ENCODE measurements at regions not wholly inside any gene's neighbourhood (a gene's known extent, or its start where the extent isn't known, plus 50 kb on each side); places are given as distances from the start of the nearest gene placed in this dataset.

- no peak for DNase-seq (ENCODE audit: low spot score)
These were observed 445.4 kb downstream of the ZIC1 start for GRCh38 chr3:147854542-147854941.

GRCh38 chr3:147864754-147865354, 455.7 kb downstream of the ZIC1 start:
- DNase-seq (ENCODE audit: low spot score), result no peak

- DNase-seq (ENCODE audit: low spot score), result no peak
These were observed 457.4 kb downstream of the ZIC1 start for GRCh38 chr3:147866561-147866960.

GRCh38 chr3:147872568-147872967, 463.4 kb downstream of the ZIC1 start:
- DNase-seq (ENCODE audit: low spot score), result no peak

- no peak for DNase-seq (ENCODE audit: low spot score)
These were observed 466.3 kb downstream of the ZIC1 start for GRCh38 chr3:147875498-147875897.

GRCh38 chr3:147881933-147882332, 472.8 kb downstream of the ZIC1 start:
- no peak for DNase-seq (ENCODE audit: low spot score)

- DNase-seq (ENCODE audit: low spot score), result no peak
These were observed 477.7 kb downstream of the ZIC1 start for GRCh38 chr3:147886879-147887278.

- no peak for DNase-seq (ENCODE audit: low spot score)
These were observed 478.6 kb downstream of the ZIC1 start for GRCh38 chr3:147887797-147888196.

- DNase-seq (ENCODE audit: low spot score), result no peak
These were observed 480.9 kb downstream of the ZIC1 start for GRCh38 chr3:147890114-147890513.

- no peak for DNase-seq (ENCODE audit: low spot score)
These were observed 486.3 kb downstream of the ZIC1 start for GRCh38 chr3:147895509-147895908.

- DNase-seq (ENCODE audit: low spot score), result no peak
These were observed 491.7 kb downstream of the ZIC1 start for GRCh38 chr3:147900851-147901250.

GRCh38 chr3:147903026-147903425, 493.9 kb downstream of the ZIC1 start:
- no peak for DNase-seq (ENCODE audit: low spot score)

GRCh38 chr3:147904421-147904820, 495.3 kb downstream of the ZIC1 start:
- no peak for DNase-seq (ENCODE audit: low spot score)

GRCh38 chr3:147906285-147906684, 497.1 kb downstream of the ZIC1 start:
- peak; percentile 3 for DNase-seq (ENCODE audit: low spot score)

GRCh38 chr3:147914532-147914931, 505.4 kb downstream of the ZIC1 start:
- no peak for DNase-seq (ENCODE audit: low spot score)

GRCh38 chr3:147915057-147915456, 505.9 kb downstream of the ZIC1 start:
- DNase-seq (ENCODE audit: low spot score), result peak; percentile 2

GRCh38 chr3:147919496-147919895, 510.3 kb downstream of the ZIC1 start:
- DNase-seq (ENCODE audit: low spot score), result no peak

GRCh38 chr3:147921051-147921450, 511.9 kb downstream of the ZIC1 start:
- DNase-seq (ENCODE audit: low spot score), result no peak

GRCh38 chr3:147924755-147925154, 515.6 kb downstream of the ZIC1 start:
- no peak for DNase-seq (ENCODE audit: low spot score)

GRCh38 chr3:147925272-147925671, 516.1 kb downstream of the ZIC1 start:
- DNase-seq (ENCODE audit: low spot score), result no peak

GRCh38 chr3:147930232-147930807, 521.2 kb downstream of the ZIC1 start:
- DNase-seq (ENCODE audit: low spot score), result peak; percentile 3

GRCh38 chr3:147934451-147935180, 525.5 kb downstream of the ZIC1 start:
- DNase-seq (ENCODE audit: low spot score), result no peak

- peak; percentile 4 for DNase-seq (ENCODE audit: low spot score)
These were observed 528.2 kb downstream of the ZIC1 start for GRCh38 chr3:147937341-147937740.

GRCh38 chr3:147937891-147938290, 528.7 kb downstream of the ZIC1 start:
- DNase-seq (ENCODE audit: low spot score), result no peak
